Activated naive CD8-positive, alpha-beta T cell treated with anti-CD3 and anti-CD28 coated beads, Interleukin-2, amount 50 U/mL, for 16 hours (primary cell): ENCODE measurements at regions not wholly inside any gene's neighbourhood (a gene's known extent, or its start where the extent isn't known, plus 50 kb on each side); places are given as distances from the start of the nearest gene placed in this dataset.

ENCODE experiments used
- DNase-seq: peaks from one replicate; pipeline ENCODE4 v3.0.0-alpha.2; 2020; ENCODE audit warnings: low read depth, low spot score

GRCh38 chr15:35657679-35658311, 111.8 kb upstream of the DPH6 start:
- no peak for DNase-seq

DNA sequence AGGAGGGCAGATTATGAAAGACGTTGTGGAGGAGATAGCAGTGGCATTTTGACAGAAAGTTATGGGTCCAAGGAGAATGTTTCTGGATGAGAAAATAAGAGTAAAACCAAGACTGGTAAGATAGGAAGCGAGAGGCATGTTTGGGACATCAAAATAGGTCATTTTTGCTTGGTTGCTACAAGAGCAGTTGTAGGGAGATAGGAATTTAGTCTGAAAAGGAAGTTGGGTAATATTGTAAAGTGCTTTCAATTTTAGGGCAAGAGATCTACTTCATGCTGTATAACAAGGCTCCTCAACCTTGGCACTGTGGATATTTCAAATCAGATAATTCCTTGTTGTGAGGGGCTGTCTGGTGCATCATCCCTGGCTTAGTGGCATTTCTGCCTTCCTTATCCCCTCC, 118.0 kb upstream of the DPH6 start:
- DNase-seq: no peak

- DNase-seq: no peak
Measured at GRCh38 chr15:35665896-35666536, 120.1 kb upstream of the DPH6 start.

GRCh38 chr15:35667908-35668307, 121.9 kb upstream of the DPH6 start:
- DNase-seq: no peak

DNA sequence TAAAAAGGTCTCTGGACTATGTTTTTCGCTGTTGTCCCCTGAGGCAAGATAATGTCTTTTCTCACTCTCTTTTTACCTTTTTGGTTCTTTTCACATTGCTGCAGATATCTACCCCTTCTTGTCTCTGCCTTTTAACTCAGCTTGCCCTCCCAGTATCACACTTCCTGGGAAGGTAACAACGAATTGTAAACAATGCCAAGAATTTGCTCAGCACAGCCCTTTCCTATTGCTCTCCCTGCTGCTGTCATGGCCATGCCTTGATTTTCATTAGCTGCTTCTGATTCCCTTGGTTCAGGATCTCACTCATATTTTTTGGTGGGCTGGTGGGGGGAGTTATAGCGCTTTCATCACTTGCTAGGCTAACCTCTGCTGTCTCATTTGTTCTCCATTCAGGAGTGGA, 123.1 kb upstream of the DPH6 start:
- no peak for DNase-seq

DNA sequence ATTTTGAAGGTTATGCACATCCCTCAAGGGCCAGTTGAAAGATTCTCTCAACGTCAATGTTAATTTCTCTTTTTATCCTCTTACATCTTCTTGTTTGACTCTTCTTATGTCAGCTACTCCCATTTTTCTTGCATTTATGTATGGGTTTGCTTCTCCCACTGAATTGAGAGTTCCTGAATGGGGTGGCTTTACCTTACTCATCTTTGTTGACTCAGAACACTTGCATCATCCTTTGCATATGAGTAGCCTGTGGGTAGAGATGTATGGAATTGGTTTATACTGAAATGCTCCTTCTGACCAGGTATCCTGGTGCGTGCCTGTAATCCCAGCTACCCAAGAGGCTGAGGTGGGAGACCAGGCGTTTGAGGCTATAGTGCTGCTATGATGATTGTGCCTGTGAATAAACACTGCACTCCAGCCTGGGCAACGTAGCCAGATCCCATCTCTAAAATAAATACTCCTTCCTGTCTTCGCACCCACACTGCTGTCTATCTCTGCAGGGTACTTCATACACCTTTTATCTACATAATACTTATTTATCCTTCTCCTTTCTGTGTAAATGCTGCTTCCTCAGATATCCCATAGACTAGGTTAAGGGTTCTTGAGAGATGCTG, 123.6 kb upstream of the DPH6 start:
- no peak for DNase-seq

GRCh38 chr15:35671197-35671596, 125.2 kb upstream of the DPH6 start:
- DNase-seq: no peak

DNA sequence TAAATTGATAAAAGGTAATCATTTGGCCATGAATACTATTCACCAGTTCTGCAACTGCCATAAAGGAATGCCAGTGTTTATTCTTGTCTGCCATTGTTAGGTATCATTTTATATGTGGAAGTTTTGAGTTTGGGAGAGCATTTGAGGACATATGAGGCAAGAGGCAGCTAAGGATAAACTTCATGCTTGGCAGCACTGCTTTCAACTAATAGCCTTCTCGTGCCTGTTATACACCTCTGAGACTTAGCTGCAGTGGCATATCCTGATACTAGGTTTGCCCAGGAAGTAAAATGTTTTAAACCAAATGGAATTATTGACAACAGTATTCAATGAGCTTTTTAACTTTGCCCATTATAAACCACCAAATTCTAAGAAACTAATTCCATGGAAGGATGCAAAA, 126.0 kb upstream of the DPH6 start:
- no peak for DNase-seq

DNA sequence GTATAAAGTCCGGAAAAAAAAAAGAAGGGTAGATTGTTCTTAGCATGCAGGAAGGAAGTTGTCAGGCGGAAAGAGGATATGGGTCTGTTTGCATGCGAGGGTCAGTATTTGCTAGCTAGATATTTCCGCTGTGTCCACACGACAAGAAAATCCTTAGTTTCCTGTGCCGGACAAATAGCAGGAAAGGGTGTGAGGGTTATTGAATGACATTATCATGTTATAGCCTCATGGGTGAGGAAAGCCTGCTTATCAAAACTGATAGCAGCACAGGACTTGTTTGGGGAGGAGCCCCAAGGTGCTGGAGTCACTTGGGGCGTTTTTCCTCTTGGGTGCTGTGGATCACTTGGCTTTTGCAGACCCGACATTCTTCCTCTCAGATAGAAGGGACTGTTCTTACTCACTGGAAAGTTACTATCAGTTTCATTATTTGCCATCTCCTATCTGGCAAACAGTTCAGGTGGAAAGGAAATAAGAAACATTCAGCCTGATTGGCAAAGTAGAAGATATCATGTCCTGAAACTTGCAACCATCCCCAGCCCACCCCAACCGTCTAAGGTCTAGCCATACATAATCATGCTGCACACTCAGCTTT, 127.2 kb upstream of the DPH6 start:
- DNase-seq: no peak

DNA sequence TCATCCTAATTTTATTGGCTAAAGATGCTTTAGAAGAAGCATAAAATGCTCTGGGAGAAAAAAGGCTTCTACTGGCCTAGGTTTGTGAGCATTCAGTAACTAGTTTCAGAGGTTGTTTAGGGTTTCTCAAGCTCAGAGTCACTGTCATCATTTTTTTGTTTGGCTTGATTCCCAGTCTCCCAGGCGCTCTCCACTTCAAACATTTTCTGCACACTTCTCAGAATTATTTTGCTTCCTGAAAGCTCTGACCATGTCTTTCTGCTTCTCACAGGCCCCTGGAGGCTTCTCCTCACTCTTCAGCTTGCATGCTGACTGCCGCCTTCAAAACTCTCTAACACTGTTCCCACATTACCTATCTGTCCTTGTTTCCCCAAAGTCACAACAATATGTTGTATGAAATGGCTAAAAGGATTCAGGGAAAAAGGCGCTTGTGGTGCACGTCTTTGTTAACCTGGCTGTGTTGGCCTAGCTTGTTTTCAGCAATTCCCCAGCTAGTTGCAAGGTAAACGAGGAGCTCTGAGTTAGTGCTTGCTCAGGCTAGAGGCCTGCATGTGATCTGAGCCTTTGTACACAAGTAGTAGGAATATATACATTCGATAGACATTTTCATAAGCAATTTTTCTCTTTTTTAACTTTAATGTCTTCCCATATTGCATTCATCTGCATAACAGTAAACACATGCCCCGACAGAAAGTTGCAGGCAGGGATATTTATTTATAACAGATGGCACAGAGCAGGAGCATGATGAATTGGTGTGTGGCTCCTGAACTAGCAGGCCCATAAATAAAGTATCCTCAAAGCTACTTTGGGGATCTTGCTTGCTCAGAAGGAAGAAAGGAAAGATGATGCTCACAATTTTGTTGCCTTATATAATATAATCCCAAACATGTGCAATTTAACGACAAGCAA, 129.2 kb upstream of the DPH6 start:
- no peak for DNase-seq

GRCh38 chr15:35678774-35679173, 132.8 kb upstream of the DPH6 start:
- DNase-seq: no peak

DNA sequence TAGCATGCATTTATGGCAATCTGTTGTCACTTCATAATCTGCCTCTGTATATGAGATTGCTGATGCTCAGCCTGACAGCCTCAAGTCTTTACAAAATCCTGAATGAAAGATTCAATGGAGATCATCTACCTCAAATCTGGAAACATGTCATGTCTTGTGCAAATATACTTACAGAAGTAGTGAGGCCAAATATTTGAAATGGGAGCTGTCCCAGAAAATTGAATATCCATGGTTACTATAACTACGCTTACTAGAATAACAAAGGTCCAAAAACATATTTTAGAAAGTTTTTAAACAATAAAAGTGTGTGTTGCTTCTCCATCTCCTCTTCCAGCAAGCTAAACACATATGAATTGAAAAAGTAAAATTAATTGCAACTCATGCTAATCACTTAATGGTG, 133.2 kb upstream of the DPH6 start:
- DNase-seq: no peak

DNA sequence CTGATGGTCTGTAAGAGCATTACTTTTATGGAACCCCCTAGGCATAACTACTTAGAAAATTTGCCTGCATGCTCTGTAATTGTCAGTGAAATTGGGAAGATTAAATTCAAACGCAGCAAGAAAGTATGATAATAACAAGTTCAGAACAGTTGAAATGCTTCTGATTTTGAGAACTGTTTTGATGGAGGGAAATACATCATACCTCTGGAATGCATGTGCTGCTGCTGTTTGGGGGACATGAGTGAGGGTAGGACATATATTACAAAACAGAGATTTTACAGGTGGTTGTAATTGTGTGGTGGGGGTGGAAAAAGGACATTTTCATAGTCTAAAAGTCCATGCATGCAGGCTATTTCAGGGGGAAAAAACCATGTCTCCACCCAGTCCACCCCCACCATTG, 135.0 kb upstream of the DPH6 start:
- DNase-seq: no peak

GRCh38 chr15:35686347-35686746, 140.4 kb upstream of the DPH6 start:
- DNase-seq: no peak

DNA sequence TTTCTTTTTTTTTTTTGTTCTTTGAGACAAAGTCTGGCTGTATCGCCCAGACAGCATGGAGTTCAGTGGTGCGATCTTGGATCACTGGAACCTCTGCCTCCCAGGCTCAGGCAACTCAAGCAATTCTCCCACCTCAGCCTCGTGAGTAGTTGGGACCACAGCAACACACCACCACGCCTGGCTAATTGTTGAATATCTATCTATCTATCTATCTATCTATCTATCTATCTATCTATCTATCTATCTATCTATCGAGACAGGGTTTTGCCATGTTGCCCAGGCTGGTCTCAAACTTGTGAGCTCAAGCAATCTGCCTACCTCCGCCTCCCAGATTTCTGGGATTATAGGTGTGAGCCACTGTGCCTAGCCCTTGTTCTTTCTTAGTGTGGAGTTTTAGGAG, 143.3 kb upstream of the DPH6 start:
- DNase-seq: no peak

- no peak for DNase-seq
Measured at GRCh38 chr15:35690089-35690488, 144.1 kb upstream of the DPH6 start.

DNA sequence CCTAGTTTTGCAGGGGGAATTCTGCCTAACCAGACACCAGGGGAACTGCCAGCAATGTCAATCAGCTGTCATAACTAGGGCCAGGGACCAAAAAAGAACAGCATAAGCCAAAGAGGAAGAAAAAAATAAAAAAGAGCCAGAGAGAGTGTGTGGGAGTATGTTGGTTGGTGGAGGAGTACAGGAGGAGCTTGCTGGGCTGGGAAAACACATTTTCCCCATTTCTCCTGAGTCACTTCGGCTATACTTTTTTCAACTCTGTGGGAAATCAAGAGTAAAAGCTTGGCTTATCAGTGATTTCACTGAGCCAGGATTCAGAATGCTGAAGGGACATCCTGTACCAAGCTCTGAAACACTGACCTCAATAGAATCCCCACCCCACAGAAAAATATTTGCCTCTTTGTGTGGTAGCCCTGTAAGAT, 144.7 kb upstream of the DPH6 start:
- DNase-seq: no peak

- DNase-seq: no peak
Measured at GRCh38 chr15:35691173-35691761, 145.3 kb upstream of the DPH6 start.

GRCh38 chr15:35691891-35692867, 146.2 kb upstream of the DPH6 start:
- no peak for DNase-seq

DNA sequence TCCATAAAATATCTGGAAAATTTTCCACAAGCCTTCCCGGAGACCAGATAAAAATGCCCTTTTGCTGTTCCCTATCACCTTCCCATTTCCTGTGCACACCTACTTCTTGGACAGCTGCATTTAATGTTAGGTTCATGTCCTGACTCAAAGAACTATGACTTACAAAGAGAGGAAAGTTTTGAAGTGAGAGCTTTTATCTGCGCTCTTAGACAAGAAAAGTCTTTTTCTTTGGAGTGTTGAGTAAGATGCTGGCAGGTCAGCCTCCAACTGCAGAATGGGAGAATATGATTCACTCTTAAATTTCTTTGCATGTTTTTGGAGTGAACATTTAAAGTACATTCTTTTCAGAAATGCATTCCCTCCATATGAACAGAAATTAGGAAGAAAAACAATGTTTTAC, 147.3 kb upstream of the DPH6 start:
- DNase-seq: no peak
